HS-5 (cell line): ENCODE measurements at regions not wholly inside any gene's neighbourhood (a gene's known extent, or its start where the extent isn't known, plus 50 kb on each side); places are given as distances from the start of the nearest gene placed in this dataset.
A peak's percentile ranks its signal among the peaks of the same experiment; 100 is the strongest.
"Not testable (repeated sequence)": the region's sequence is repeated elsewhere in the genome, so short reads cannot be mapped to it uniquely, and the experiment has no call there.

ENCODE experiments used
- DNase-seq: peaks from one replicate; pipeline ENCODE4 v3.0.0-alpha.2; 2012; ENCODE audit warnings: low read depth

DNA sequence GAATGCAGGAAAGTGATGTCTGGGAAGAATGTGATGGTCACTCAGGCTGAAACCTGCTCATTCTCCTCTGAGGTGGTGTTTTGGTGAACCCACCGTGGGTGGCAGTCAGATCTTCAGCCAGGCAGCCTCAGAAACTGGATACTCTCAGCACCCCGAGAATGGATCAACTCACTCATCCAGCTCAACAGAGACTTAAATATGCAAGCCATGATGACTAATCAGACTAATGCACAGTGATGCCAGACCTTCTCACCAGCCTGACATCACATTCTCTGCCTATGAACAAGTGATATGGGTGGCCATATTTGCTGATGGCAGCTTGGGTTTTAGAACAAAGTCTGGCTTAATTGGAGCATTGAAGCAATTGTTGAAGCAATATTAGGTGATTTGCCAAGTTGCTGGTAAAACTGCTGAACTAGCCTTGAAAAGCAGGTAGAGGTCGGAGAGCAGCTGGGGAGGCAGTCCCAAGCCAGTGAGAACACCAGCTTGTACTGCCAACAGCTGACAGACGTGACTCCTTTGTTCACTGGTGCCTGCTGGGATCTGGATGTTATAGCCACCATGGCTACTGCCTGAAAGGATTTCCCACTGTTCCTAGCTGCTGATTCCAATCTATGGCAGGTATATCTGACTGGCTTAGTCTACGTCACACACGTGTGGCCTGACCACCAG, 608.1 kb downstream of the MID1IP1 start:
- DNase-seq, result no peak

DNA sequence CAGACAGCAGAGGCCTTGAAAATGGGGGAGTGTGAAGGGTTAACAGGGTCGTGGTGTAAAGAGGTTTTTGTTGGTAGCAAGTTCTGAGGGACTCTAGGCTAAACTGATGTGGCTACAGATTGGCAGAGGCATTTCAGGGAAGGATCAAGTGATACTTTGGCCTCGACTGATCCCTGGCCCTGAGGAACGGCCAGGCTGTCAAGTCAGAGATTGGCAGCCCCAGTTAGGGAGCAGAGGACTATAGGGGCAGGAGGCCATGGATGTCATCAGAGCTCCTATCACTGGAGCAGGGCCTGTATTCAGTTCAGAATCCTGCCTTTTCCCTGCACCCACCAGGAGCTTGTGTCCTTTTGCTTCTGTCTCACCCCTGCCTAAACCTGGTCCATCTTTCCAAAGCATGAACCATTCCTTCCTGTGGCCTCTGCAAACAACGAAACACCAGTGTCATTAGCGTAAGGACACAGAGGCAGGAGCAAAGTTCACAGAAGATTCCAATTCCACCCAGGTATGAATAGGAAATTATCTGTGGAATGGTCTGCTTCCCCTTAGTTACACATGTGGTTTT, 613.1 kb downstream of the MID1IP1 start:
- DNase-seq, result no peak

- DNase-seq, result no peak
Observed at GRCh38 chrX:39416547-39417260, 615.4 kb downstream of the MID1IP1 start.

DNA sequence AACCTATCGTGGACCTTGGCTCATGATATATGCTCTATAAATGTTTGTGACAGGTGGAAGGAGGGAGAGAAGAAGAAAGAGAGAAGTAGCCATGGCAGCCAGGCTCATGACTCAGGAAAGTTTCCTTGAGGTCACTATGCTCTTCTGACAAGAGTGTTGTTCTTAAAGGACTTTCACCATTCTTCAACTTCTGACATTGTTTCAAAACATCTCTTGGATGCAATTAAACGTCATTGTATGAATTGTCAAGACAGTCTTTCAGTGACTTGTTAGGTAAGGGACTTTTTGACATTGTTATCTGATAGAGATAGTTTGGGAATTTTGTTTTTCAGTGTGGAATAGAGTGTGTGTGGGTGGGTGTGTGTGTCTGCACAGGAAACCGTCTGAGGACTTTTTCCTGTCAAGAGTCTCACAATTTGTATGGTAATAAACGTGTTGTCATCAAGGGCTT, 617.0 kb downstream of the MID1IP1 start:
- DNase-seq, result no peak

DNA sequence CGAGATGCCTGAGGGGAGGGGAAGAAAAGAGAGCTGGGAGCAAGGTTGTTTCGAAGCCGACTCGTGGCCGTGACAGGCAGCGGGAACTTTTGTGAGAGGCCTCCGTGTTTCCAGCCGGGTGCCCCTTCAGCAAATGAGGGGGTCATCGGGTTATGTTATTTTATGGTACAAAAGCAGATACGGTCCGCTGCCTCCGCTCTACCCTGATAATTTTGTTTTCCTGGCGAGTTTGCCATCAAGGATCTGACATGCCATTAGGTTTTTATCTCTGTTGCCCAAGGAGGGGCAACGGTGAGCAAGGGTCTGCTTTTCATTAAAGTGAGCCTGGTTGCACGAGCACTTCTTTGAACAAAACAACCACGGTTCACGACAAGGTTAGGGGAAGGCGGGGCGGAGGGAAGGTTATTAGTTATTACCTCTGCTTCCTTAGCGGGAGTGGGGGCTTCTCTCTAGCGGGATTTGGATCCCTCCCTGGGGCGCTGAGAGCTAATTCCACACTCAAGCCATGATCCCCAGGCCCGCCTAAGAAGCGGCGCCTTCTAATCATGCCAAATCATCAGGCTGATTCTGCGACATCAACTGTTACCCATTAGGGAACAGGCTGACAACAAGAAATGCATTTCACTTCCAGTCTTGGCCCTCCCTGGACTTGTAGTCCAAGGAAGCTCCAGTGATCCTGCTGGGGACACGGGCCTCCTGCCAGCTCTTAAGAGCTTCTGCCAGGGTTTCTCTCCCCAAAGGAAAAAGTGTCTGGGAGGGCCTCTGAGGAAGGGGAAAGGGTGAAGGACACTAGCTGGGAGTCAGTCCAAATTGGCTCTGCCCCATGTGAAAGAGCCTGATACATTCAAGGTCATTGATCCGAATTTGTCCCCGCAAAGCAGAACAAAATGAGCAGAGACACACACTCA, 617.7 kb downstream of the MID1IP1 start:
- DNase-seq, result no peak

DNA sequence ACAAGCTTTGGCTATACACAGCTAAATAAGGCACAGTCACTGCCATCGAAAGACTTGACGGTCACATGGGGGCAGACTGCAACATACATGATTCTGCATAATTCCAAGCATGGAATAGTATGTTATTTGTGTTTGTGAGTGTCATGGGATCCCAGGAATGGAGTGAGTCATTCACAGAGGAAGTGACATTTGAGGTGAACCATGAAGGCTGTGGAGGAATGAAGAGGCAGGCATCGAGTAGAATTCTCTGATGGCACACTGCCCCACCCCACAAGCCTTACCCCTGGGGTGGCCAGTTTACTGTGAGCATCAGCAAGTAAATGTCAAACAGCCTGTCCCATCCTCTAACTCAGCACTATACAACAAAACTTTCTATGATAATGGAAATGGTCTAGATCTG, 619.7 kb downstream of the MID1IP1 start:
- DNase-seq, result no peak

GRCh38 chrX:39425124-39425806, 624.0 kb downstream of the MID1IP1 start:
- no peak for DNase-seq

- DNase-seq, result no peak
Observed at GRCh38 chrX:39426101-39426500, 624.8 kb downstream of the MID1IP1 start.

GRCh38 chrX:39427492-39427891, 626.2 kb downstream of the MID1IP1 start:
- DNase-seq, result peak; percentile 6

GRCh38 chrX:39427906-39428305, 626.6 kb downstream of the MID1IP1 start:
- DNase-seq, result peak; percentile 34

DNA sequence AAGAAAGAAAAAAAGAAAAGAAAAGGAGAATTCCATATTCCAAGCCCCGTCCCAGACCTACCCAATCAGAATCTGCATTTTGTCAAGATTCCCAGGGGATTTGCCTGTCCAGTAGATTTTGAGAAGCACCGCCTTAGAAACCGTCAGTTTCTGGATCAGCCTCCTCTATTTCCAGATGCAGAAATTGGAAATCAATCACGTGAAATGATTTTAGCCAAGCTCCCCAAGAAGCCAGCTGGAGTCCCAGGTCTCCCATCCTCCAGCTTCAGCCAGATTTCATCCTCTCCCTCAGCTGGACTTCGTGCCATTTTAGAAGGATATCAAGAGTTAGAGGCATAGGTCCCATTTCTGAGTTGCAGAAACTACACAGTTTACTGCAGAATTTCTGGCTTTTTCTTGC, 629.3 kb downstream of the MID1IP1 start:
- no peak for DNase-seq

- no peak for DNase-seq
Observed at GRCh38 chrX:39431893-39432292, 630.6 kb downstream of the MID1IP1 start.

GRCh38 chrX:39434671-39435070, 633.4 kb downstream of the MID1IP1 start:
- DNase-seq, result not testable (repeated sequence)

- not testable (repeated sequence) for DNase-seq
Observed at GRCh38 chrX:39436538-39436937, 635.3 kb downstream of the MID1IP1 start.

DNA sequence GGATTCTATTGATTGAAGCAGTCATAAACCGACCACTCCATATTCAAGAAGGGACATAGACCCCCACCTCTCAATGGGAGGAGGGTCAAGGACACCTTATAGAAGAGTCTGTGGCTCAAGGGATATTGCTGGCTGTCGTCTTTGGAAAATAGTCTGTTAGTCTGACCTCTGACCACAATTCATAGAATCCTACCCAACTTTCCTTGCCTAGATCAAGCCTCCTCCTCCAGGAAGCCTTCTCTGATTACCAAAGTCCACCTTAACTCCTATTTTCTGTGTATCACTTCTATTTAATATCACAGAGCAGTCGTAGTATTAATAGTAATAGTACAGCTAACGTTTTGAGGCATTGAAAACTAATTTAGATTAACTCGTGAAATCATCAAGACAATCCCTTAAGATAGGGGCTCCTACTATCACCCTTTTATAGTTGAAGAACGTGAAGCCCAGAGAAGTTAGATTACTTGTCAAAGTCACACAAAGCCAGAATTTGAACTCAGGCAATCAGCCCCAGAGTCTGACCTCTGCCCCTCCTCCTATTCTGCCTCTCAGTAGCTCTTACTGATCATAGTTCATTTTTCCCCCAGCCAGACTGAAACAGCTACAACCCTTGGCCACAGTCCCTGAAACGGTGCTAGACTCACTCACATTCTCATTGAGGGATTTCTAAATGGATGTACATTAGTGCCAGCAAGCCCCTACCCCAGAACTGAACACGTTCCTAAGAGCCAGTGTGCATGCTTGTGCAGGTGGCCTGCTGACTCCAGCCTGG, 636.6 kb downstream of the MID1IP1 start:
- DNase-seq, result no peak

DNA sequence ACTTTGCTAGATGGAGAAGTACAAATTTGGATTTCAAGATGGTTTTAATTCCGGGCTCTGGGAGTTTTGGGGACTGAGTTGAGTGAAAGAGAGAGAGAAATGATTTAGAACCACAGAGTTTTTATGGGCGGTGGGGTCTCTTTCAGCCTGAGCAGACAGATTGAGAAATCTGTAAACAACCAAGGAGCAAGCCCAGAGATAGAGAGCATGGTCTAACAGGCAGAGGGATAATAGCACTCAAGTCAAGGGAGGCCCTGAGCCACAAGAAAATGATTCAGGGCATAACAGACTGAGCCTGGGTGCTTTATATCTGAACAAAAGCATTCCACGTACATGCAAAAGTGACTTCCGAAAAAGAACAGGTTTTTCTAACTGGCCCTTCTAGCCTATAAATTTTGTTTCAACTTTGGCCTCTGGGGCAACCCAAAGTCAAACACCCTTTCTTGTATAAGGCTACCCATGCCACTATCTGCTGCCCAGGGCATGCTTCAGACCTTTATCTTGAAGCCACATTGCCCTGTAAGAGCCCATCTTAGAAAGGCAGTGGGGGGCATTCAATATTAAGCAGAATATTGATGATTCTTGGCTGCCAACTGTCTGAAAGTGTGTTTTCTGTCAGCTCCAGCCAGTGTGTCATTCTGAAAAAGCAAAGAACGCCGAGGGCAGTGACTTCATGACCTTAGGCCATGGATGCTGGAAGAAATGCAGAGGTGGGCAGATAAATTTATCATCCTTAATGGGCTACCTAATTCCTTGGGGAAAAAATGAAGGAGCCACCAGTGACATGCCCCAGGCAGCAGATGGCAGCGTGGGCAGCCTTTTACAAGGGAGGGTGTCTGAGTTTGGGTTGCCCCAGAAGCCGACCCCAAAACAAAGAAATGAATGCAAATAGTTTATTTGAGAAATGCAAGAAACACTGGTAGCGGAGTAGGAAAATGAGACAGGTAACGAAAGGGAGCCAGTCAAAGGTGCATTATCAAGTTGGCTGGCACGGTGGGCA, 637.6 kb downstream of the MID1IP1 start:
- no peak for DNase-seq

DNA sequence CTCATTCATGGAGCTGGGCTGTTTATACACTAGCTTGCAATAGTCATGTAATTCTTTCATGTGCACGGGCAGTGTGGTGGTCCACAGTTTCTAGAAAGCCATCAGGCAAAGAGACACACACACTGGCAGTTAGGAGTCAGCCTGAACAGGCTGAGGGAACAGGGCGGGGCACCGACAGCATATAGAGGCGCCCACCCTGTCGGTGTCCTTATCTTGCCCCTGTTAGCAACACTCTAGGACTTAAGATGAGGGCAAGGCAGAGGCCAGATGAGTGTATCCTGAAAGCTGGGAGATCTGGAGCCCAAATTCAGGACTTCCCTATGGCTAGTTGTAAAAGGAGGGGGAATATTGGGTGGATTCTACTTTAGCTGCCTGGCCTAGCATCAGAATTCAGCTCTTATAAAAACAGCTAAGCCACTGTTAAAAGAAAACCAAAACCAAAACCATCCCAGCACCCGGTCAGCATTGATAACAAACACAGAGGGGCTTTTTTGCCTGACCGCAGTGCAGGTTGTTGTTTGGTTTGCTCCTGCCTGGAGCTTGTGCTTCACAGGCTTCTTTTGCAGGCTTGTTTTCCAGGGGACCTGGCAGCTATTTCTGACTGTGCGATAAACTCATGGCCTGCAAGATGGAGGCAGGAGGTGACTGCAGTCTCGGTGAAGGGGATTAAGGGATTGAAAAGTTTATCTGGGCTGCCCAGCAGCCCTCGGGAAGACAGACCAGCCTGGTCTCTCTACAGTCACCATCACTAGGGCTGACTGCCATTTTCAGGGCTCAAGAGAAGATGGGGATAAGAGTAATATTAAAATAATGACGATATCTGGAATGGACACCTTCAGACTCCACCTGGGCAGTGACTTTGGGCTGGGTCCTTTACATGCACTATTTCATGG, 638.9 kb downstream of the MID1IP1 start:
- no peak for DNase-seq

DNA sequence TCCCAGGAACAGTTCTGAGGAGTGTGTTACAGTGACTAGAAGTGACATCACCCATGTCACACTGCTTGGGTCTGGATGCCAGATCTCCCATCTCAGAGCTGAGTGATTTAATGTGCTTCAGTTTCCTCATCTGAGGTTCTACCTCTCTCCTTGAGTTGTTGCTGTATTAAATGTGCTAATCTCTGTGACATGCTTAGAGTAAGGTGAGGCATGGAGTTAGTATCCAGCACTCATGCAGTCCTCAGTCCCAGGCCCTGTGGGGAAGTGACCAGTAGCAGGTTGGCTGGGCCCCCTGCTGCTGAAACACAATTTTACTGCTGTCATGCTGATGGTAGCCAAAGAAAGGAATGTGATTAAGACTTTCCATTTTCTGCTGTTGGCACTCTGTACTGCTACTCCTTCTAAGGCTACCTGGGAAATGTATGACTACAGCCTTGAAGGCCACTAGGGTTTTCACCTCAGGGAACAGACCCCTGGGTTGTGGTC, 639.6 kb downstream of the MID1IP1 start:
- DNase-seq, result no peak
